A549 (cell line): ENCODE measurements at regions not wholly inside any gene's neighbourhood (a gene's known extent, or its start where the extent isn't known, plus 50 kb on each side); places are given as distances from the start of the nearest gene placed in this dataset.

Experiments used
- ATAC-seq, 2 experiments: fragments of 200-7000 bp in 1 of 2; fragments of >200 bp in 1 of 2; cut with Nextera tagmentation in 1 of 2; cut with Tn5 transposase in 1 of 2; 3 replicates each; pipeline versions ENCODE4 v1.8.0 to v1.9.1; 2018 to 2020; ENCODE audit warnings: mild to moderate bottlenecking in 1 of 2, moderate library complexity in 1 of 2
- CTCF ChIA-PET: fragments of 300-600 bp; sonication (Branson Sonifier 250); formaldehyde crosslinking; extraction: SDS; loops from one replicate; lab custom pipeline; 2021; ENCODE audit warnings: antibody characterized with exemption, inconsistent platforms; lab: Yijun Ruan, JAX
- POLR2A ChIA-PET: fragments of 350-600 bp; formaldehyde crosslinking; extraction: SDS; loops from one replicate; lab custom pipeline; 2021; ENCODE audit warnings: antibody characterized with exemption, inconsistent platforms; lab: Yijun Ruan, JAX
- DNase-seq, 2 experiments: peaks; one replicate each; pipeline versions ENCODE4 v3.0.0 to v3.0.0-alpha.2; 2011 to 2016; ENCODE audit warnings: low read depth in 1 of 2, low spot score in 1 of 2
- FAIRE-seq: peaks from 2 replicates; lab custom pipeline; 2011; peaks lifted over from hg19 to GRCh38; lab: Jason Lieb, UNC
- H3K27ac ChIP-seq, 2 experiments: fragments of >200 bp; sonication (Bioruptor Twin); formaldehyde crosslinking; 3 replicates each; pipeline ENCODE4 v1.5.1; 2016 to 2017
- H3K4me1 ChIP-seq: fragments of >200 bp; sonication (Bioruptor Twin); formaldehyde crosslinking; 3 replicates; pipeline ENCODE4 v1.6.1; 2016
- H3K4me2 ChIP-seq: fragments of >200 bp; sonication (Bioruptor Twin); formaldehyde crosslinking; 3 replicates; pipeline ENCODE4 v1.6.1; 2016
- H3K4me3 ChIP-seq: fragments of >200 bp; sonication (Bioruptor Twin); formaldehyde crosslinking; 3 replicates; pipeline ENCODE4 v1.5.1; 2016
- H3K9me3 ChIP-seq: fragments of >200 bp; sonication (Bioruptor Twin); formaldehyde crosslinking; 3 replicates; pipeline ENCODE4 v1.6.1; 2016
- BCL3 ChIP-seq: fragments of >200 bp; sonication (Bioruptor Twin); formaldehyde crosslinking; IDR thresholded peaks from 3 replicates; pipeline ENCODE4 v1.6.1; 2016
- CBX2 ChIP-seq: fragments of 200-600 bp; sonication (generic); IDR thresholded peaks from 2 replicates; pipeline ENCODE4 v1.6.1; 2016; ENCODE audit warnings: low read depth, mild to moderate bottlenecking, borderline replicate concordance
- CBX8 ChIP-seq: fragments of 200-600 bp; sonication (generic); IDR thresholded peaks from 2 replicates; pipeline ENCODE4 v1.6.1; 2016
- EHMT2 ChIP-seq: fragments of 200-600 bp; sonication (generic); IDR thresholded peaks from 2 replicates; pipeline ENCODE4 v1.6.1; 2016; ENCODE audit warnings: antibody characterized with exemption, low read depth, mild to moderate bottlenecking, moderate library complexity
- GATA3 ChIP-seq: IDR thresholded peaks from 2 replicates; pipeline ENCODE4 v1.6.1; 2012; ENCODE audit warnings: borderline replicate concordance
- HDAC2 ChIP-seq: fragments of 200-600 bp; sonication (generic); IDR thresholded peaks from 2 replicates; pipeline ENCODE4 v1.6.1; 2016
- HMGXB4 ChIP-seq: fragments of 250-450 bp; sonication (Bioruptor Pico); IDR thresholded peaks from 2 replicates; pipeline ENCODE4 v1.5.0; 2021; ENCODE audit warnings: mild to moderate bottlenecking, moderate library complexity, borderline replicate concordance
- HOXA7 ChIP-seq: fragments of 250-450 bp; sonication (Bioruptor Pico); IDR thresholded peaks from 2 replicates; pipeline ENCODE4 v1.5.0; 2020; ENCODE audit warnings: mild to moderate bottlenecking, moderate library complexity
- HOXB13 ChIP-seq: fragments of 250-450 bp; sonication (Bioruptor Pico); IDR thresholded peaks from 2 replicates; pipeline ENCODE4 v1.5.0; 2020; ENCODE audit warnings: low read depth, mild to moderate bottlenecking, moderate library complexity
- MAFK ChIP-seq: fragments of 450-650 bp; IDR thresholded peaks from 2 replicates; pipeline ENCODE4 v1.6.1; 2014; ENCODE audit not compliant: partially characterized antibody
- NFE2L2 ChIP-seq: fragments of 150-350 bp; conservative IDR thresholded peaks from 2 replicates; pipeline ENCODE4 v1.6.1; 2014; ENCODE audit warnings: low read length
- NPAS2 ChIP-seq: fragments of 250-450 bp; sonication (Bioruptor Pico); IDR thresholded peaks from 2 replicates; pipeline ENCODE4 v1.8.0; 2022; ENCODE audit warnings: mild to moderate bottlenecking, moderate library complexity, borderline replicate concordance
- RNF2 ChIP-seq: fragments of 200-600 bp; sonication (generic); IDR thresholded peaks from 2 replicates; pipeline ENCODE4 v1.6.1; 2016; ENCODE audit warnings: low read depth, mild to moderate bottlenecking, antibody characterized with exemption, moderate library complexity, borderline replicate concordance
- SMC3 ChIP-seq: fragments of >200 bp; sonication (Bioruptor Twin); formaldehyde crosslinking; IDR thresholded peaks from 3 replicates; pipeline ENCODE4 v1.6.1; 2018; ENCODE audit warnings: inconsistent platforms
- SREBF2 ChIP-seq: fragments of 450-650 bp; IDR thresholded peaks from 2 replicates; pipeline ENCODE4 v1.6.1; 2014; ENCODE audit warnings: mild to moderate bottlenecking, moderate library complexity
- ZC3H11A ChIP-seq: fragments of 450-650 bp; IDR thresholded peaks from 2 replicates; pipeline ENCODE4 v1.6.1; 2014; ENCODE audit warnings: antibody characterized with exemption, mild to moderate bottlenecking
- ZFP36 ChIP-seq: fragments of 450-650 bp; IDR thresholded peaks from 2 replicates; pipeline ENCODE4 v1.6.1; 2014; ENCODE audit warnings: borderline replicate concordance; ENCODE audit not compliant: partially characterized antibody
- ZSCAN20 ChIP-seq: fragments of 250-450 bp; sonication (Bioruptor Pico); IDR thresholded peaks from 2 replicates; pipeline ENCODE4 v1.8.0; 2022; ENCODE audit warnings: mild to moderate bottlenecking, moderate library complexity
- WGBS: methylation state at CpG from one replicate; pipeline ENCODE4 v1.1.6; 2017; ENCODE audit errors: missing lambda C conversion rate; 5-methylcytosine and 5-hydroxymethylcytosine counted together
- TF ChIP-seq, protein P1 (sequence below): fragments of 200-600 bp; sonication (generic); IDR thresholded peaks from 2 replicates; pipeline ENCODE4 v1.6.1; 2016; ENCODE audit warnings: antibody characterized with exemption, mild to moderate bottlenecking, moderate library complexity

GRCh38 chr9:89781838-89782540 is 177.2 kb downstream of the GADD45G start:
- POLR2A ChIA-PET: no interaction called here
- Histone ChIP-seq H3K27ac (no peak overlapping the region), H3K4me1 (no peaks in the 10 kb centered on the region), H3K4me2 (no peak overlapping the region)
- DNase-seq (no peak), FAIRE-seq (no peak), ATAC-seq (no peak)
- TF ChIP-seq, protein P1, sequence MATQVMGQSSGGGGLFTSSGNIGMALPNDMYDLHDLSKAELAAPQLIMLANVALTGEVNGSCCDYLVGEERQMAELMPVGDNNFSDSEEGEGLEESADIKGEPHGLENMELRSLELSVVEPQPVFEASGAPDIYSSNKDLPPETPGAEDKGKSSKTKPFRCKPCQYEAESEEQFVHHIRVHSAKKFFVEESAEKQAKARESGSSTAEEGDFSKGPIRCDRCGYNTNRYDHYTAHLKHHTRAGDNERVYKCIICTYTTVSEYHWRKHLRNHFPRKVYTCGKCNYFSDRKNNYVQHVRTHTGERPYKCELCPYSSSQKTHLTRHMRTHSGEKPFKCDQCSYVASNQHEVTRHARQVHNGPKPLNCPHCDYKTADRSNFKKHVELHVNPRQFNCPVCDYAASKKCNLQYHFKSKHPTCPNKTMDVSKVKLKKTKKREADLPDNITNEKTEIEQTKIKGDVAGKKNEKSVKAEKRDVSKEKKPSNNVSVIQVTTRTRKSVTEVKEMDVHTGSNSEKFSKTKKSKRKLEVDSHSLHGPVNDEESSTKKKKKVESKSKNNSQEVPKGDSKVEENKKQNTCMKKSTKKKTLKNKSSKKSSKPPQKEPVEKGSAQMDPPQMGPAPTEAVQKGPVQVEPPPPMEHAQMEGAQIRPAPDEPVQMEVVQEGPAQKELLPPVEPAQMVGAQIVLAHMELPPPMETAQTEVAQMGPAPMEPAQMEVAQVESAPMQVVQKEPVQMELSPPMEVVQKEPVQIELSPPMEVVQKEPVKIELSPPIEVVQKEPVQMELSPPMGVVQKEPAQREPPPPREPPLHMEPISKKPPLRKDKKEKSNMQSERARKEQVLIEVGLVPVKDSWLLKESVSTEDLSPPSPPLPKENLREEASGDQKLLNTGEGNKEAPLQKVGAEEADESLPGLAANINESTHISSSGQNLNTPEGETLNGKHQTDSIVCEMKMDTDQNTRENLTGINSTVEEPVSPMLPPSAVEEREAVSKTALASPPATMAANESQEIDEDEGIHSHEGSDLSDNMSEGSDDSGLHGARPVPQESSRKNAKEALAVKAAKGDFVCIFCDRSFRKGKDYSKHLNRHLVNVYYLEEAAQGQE: no peak
- no peak for TF ChIP-seq SMC3
- no peak for TF ChIP-seq CBX2
- no peak for TF ChIP-seq ZC3H11A
- no peak for TF ChIP-seq SREBF2
- TF ChIP-seq ZSCAN20 (CRISPR knock-in tag): no peak
- no peak for TF ChIP-seq HOXB13
- TF ChIP-seq HOXA7 (CRISPR knock-in tag): no peak
- TF ChIP-seq RNF2: no peak
- TF ChIP-seq HDAC2: no peak
- TF ChIP-seq, all 56 proteins: peak for 0
- Histone ChIP-seq H3K4me3 (no peak overlapping the region), H3K9me3 (no peaks in the 10 kb centered on the region)
- CTCF ChIA-PET: interaction anchor here (1.1 to 1.3 kb wide), 2 partner anchors 12 to 179 kb away, joined by 3 read pairs; no protein-coding TSS in a partner anchor
- 46% methylated on average over 4 of the region's 5 CpGs for WGBS

DNA sequence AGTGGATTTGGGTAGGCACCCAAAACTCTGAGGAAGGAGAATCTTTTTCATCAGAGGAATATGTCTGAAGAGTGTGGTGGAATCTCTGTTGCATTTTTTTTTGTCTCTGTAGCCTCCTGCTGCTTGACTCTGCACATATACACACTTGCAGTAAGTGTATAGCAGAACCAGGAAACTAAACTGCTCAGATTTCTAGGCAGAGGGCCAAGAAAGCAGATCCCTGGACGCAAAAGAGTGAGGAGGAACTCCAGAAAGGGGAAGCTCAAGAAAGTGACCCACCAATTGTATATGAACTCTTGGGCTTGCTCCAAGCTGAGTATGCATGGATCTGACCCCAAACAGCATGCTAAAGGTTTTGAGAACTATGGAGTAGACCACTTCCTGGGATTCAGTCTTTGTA is 181.8 kb downstream of the GADD45G start:
- Histone ChIP-seq H3K27ac (no peak overlapping the region), H3K4me3 (no peak overlapping the region), H3K4me1 (no peaks in the 10 kb centered on the region), H3K4me2 (no peak overlapping the region), H3K9me3 (no peaks in the 10 kb centered on the region)
- CTCF ChIA-PET: no interaction called here
- POLR2A ChIA-PET: no interaction called here
- 0% methylated on average over 1 of the region's 1 CpG for WGBS
- ATAC-seq (no peak), DNase-seq (no peak), FAIRE-seq (no peak)
- no peak for TF ChIP-seq HMGXB4 (CRISPR knock-in tag)
- no peak for TF ChIP-seq GATA3
- TF ChIP-seq BCL3: no peak
- TF ChIP-seq EHMT2: no peak
- no peak for TF ChIP-seq CBX8
- TF ChIP-seq SREBF2: no peak
- TF ChIP-seq ZFP36: no peak
- TF ChIP-seq MAFK: no peak
- no peak for TF ChIP-seq ZC3H11A
- TF ChIP-seq NFE2L2: no peak
- no peak for TF ChIP-seq NPAS2
